22Rv1 (cell line): ENCODE measurements at regions not wholly inside any gene's neighbourhood (a gene's known extent, or its start where the extent isn't known, plus 50 kb on each side); places are given as distances from the start of the nearest gene placed in this dataset.

Experiments
- ZFX ChIP-seq: fragments of 450-650 bp; IDR thresholded peaks from 2 replicates; pipeline ENCODE4 v1.6.1; 2017; ENCODE audit warnings: antibody characterized with exemption, borderline replicate concordance
- TF ChIP-seq, protein P1 (sequence below): fragments of 450-650 bp; IDR thresholded peaks from 2 replicates; pipeline ENCODE4 v1.5.1; 2017; ENCODE audit warnings: mild to moderate bottlenecking

- TF ChIP-seq, protein P1, sequence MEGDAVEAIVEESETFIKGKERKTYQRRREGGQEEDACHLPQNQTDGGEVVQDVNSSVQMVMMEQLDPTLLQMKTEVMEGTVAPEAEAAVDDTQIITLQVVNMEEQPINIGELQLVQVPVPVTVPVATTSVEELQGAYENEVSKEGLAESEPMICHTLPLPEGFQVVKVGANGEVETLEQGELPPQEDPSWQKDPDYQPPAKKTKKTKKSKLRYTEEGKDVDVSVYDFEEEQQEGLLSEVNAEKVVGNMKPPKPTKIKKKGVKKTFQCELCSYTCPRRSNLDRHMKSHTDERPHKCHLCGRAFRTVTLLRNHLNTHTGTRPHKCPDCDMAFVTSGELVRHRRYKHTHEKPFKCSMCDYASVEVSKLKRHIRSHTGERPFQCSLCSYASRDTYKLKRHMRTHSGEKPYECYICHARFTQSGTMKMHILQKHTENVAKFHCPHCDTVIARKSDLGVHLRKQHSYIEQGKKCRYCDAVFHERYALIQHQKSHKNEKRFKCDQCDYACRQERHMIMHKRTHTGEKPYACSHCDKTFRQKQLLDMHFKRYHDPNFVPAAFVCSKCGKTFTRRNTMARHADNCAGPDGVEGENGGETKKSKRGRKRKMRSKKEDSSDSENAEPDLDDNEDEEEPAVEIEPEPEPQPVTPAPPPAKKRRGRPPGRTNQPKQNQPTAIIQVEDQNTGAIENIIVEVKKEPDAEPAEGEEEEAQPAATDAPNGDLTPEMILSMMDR: no peak
- TF ChIP-seq ZFX: no peak
Measured at GRCh38 chr1:75062111-75062510, 72.1 kb upstream of the LHX8 start.
